Glomerular visceral epithelial cell (primary cell): ENCODE measurements at regions not wholly inside any gene's neighbourhood (a gene's known extent, or its start where the extent isn't known, plus 50 kb on each side); places are given as distances from the start of the nearest gene placed in this dataset.
"Not testable (repeated sequence)": the region's sequence is repeated elsewhere in the genome, so short reads cannot be mapped to it uniquely, and the experiment has no call there.

Experiments
- DNase-seq: peaks from one replicate; pipeline ENCODE4 v3.0.0-alpha.2; 2016; ENCODE audit errors: extremely low spot score

- no peak for DNase-seq
These were observed 1090.3 kb upstream of the CITED2 start for GRCh38 chr6:140464720-140465119.

DNA sequence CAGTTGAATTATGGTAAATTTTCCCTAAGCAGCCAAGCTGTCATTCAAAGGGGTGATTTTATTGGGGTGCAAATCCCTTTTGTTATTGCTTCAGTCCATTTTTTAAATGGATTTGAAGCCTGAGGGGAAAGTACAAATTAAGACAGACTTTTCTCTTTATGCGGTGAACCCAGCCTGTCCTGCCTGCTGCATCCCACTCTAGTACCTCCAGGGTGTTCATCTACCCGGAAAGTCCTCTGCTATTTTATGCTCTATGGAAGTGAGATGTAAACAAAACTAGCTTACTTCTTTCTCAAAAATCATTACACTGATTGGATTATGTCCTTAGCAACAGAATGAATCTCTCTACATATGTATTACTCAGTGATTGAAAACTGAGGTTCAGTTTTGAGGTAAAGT, 1088.9 kb upstream of the CITED2 start:
- no peak for DNase-seq

GRCh38 chr6:140462453-140463311, 1088.2 kb upstream of the CITED2 start:
- DNase-seq = no peak

- no peak for DNase-seq
These were observed 1087.6 kb upstream of the CITED2 start for GRCh38 chr6:140462076-140462452.

DNA sequence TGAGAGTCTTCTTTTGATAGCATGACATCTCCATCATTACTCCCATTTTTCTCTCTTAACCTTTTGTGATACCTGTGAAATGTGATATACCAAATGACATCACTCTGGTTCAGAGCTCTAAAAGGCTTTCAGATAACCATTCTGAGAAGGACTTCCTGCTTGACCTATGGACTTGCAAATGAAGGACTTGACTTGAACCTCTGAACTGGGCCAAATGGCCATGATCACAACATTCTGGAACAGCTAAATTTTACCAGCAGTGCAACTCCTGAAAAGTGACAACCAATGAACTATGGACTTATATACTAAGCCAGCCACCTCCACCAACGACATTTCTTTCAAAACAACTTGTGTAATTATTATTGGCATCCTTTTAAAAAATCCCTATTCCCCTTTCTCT, 1085.8 kb upstream of the CITED2 start:
- no peak for DNase-seq

- no peak for DNase-seq
These were observed 1084.8 kb upstream of the CITED2 start for GRCh38 chr6:140459209-140459608.

DNA sequence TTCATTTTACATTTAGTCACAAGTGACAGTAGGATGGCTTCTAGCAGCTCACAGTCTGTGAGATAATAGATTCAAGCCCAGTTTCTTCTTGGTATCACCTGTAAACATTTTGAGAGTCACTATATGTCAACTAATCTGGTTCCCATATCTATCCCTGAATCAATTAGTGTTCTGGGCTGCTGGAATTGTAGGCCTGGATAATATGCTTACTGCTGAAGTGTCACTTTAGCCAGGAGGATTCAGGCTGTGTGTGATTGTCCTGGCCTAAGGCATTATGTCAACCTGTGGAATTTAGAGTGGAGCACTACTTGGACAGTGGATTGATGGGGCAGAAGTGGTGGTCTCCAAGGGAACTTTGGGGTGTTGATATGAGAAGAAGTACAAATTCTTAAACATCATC, 1071.8 kb upstream of the CITED2 start:
- DNase-seq = no peak

DNA sequence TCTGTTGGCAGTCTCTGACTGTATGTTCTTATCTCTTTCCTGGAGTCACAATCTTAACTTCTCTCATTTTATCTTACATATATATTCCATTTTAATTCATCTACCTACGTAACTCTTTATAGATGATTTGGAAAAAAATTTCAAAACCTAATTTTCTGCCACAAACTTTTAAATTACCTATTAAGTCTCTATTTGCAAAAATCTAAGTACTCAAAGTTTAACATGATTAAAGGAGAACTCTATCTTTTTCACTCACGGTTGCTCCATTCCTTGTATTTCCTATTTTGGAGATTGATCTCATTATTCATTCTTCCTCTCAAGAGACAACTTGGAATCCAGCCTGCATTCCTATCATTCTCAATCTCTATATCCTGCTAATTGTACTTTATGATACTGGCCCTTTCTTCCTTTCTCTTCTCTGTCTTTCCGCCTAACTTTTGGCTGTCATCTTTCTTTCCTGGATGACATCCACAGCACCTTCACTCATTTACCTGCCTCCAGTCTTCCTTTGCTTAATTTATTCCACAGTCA, 1071.1 kb upstream of the CITED2 start:
- DNase-seq = peak; percentile 52

- DNase-seq = not testable (repeated sequence)
These were observed 1068.7 kb upstream of the CITED2 start for GRCh38 chr6:140443112-140443511.

DNA sequence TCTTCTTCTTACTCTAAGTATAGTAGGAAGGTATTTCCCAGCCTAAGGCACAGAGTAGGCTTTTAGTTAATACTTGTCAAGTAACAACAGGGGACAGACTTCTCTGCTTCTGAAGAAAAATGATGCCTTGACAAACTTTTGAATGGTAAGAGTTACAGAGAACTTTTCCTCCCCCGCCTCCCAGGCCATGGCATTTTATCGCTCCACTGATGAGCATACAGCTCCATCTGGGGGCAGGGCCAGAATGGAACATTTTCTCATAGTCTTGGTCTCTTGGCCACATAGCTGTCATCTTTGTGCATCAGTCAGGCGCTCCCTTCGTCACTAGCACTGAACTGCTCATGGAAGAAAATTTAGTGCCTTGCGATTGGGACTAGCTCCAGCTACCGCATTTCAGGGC, 1066.8 kb upstream of the CITED2 start:
- peak; percentile 73 for DNase-seq

DNA sequence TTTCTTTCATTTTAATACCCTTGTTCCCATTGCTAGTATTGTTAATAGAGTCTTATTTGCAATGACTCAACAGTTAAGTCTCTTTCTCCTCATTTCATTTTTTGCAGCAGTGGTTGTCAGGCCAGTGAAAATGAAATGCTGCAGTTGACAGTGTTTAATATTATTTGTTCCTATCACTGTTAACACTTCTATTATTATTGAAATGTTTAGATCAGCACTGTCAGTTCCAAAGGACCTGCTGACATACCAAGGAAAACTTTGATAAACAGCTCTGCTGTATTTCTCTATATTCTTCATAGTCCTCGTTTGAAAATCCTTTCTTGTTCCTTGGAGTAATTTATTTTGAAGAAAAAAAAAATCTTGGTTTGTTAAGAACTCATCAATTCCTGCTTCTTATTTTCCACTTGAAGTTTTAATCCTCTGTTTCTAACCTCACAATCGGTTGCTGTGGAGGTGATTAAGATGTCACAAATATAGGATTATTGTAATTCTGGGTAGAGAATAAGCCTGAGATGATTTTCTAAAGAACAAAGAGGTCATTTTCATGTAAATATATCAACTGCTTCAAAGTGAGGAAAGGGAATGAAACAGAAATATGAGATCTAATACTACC, 1065.9 kb upstream of the CITED2 start:
- DNase-seq = no peak

GRCh38 chr6:140438346-140438735, 1063.9 kb upstream of the CITED2 start:
- DNase-seq = no peak

- DNase-seq = no peak
These were observed 1063.3 kb upstream of the CITED2 start for GRCh38 chr6:140437619-140438345.

- DNase-seq = no peak
These were observed 1061.8 kb upstream of the CITED2 start for GRCh38 chr6:140436023-140436811.

- DNase-seq = no peak
These were observed 1060.3 kb upstream of the CITED2 start for GRCh38 chr6:140434761-140435160.

DNA sequence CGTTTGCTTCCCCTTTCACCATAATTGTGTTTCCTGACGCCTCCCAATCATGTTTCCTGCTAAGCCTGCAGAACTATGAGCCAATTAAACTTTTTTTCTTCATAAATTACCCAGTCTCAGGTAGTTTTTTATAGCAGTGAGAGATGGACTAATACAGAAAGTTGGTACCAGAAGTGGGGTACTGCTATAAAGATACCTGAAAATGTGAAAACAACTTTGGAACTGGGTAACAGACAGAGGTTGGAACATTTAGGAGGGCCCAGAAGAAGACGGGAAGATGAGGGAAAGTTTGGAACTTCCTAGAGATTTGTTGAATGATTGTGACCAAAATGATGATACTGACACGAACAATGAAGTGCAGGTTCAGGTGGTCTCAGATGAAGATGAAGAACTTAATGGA, 1058.6 kb upstream of the CITED2 start:
- no peak for DNase-seq

DNA sequence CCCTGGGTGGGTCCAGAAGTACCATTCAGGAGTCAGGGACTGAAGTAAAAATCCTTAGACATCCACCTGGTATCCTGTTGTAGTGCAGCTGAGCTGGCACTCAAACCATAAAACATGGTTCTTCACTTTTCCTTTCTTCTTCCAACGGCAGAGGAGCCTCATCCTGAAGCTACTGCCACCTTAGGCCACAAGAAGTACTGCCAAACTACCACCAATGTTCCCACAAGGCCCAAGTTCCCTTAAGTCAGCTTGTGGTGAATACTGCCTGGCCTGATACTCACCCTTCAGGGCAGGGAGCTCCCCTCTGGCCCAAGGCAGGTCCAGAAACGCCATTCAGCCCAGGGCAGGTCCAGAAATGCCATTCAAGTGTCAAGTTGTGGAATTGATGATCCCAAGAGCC, 1053.4 kb upstream of the CITED2 start:
- DNase-seq = no peak

DNA sequence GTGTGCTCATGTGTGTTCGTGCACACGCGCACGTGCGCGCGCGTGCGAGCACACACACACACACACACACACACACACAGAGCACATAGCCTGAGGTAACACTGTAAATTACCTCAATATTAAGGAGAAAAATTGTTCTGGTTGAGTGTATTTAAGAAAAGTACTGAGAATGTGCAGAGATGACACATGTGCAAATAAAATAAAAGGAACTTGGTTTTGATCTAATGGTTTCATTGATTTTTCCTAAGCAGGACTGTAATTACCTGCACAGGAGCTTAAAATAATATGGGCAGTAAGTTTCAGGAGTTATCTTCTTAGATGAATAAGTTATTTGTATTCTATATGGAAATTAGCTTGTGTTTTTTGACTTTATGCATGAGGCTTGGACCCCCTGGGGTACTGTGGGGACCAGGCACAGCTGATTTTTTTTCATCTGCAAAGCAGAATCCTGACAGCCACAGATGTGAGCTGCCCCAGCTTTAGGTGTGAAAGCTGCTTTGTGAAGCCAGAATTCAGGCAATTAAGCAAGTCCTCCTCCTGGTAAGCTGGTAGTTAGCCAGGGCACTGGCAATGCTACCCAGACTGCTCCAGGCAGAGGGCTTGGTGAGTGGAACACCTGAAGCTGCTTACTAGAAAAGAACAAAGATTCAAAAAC, 1040.6 kb upstream of the CITED2 start:
- DNase-seq = no peak

GRCh38 chr6:140403020-140403419, 1028.6 kb upstream of the CITED2 start:
- no peak for DNase-seq

DNA sequence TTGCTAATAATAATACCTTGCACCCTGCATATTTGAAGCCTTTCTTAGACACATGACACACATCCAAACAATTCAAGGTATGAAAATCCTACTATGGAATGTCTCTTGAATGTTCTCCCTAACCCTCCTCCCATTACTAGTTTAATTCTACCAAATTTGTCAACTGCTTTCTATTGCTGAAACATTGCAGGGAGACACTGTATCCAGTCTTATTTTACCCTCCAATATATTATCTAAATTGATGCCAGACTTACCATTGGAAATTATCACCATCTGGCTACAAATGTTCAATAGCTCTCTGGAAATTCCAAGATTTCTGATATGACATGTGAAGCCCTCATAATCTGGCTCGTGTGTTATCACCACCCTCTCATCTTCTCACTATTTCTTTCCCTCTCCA, 1027.3 kb upstream of the CITED2 start:
- DNase-seq = peak; percentile 9

- no peak for DNase-seq
These were observed 1023.6 kb upstream of the CITED2 start for GRCh38 chr6:140398076-140398475.
